GM12878 (cell line): ENCODE measurements at regions not wholly inside any gene's neighbourhood (a gene's known extent, or its start where the extent isn't known, plus 50 kb on each side); places are given as distances from the start of the nearest gene placed in this dataset.

Experiments
- ATAC-seq: fragments of 200-7000 bp; cut with Tn5 transposase; 3 replicates; pipeline ENCODE4 v1.9.1; 2020; ENCODE audit warnings: mild to moderate bottlenecking, moderate library complexity
- BruUV-seq: library from RNA; stranded (reverse); fragments of 400-500 nt; replicated peaks from 2 replicates; lab custom pipeline; 2021; lab: Mats Ljungman, UMichigan
- CTCF ChIA-PET: fragments of 300-600 bp; sonication (Branson Sonifier 250); formaldehyde crosslinking; extraction: SDS; loops from one replicate; lab custom pipeline; 2021; ENCODE audit warnings: inconsistent platforms; lab: Yijun Ruan, JAX
- POLR2A ChIA-PET: fragments of 350-600 bp; formaldehyde crosslinking; extraction: SDS; loops from one replicate; lab custom pipeline; 2021; ENCODE audit warnings: inconsistent platforms; lab: Charles Lee
- RAD21 ChIA-PET: fragments of 300-600 bp; sonication (Branson Sonifier 250); formaldehyde crosslinking; loops from one replicate; lab custom pipeline; 2023; ENCODE audit warnings: antibody characterized with exemption; ENCODE audit not compliant: unreplicated experiment; lab: Charles Lee
- SMC1A ChIA-PET: fragments of 300-600 bp; sonication (Branson Sonifier 250); formaldehyde crosslinking; loops from one replicate; lab custom pipeline; 2023; ENCODE audit not compliant: unreplicated experiment, uncharacterized antibody; lab: Charles Lee
- DNase-seq: peaks from one replicate; pipeline ENCODE4 v3.0.0-alpha.2; 2011; ENCODE audit warnings: low read depth, low spot score
- FAIRE-seq: peaks from 3 replicates; lab custom pipeline; 2011; peaks lifted over from hg19 to GRCh38; lab: Jason Lieb, UNC
- H2AFZ ChIP-seq: 2 replicates; pipeline ENCODE4 v1.6.0; 2011; ENCODE audit warnings: low read depth, low read length, control low read depth; ENCODE audit not compliant: control insufficient read depth
- H3K27ac ChIP-seq: 2 replicates; pipeline ENCODE4 v1.5.1; 2011; ENCODE audit warnings: control low read depth; ENCODE audit not compliant: control insufficient read depth, insufficient read depth
- H3K27me3 ChIP-seq, 2 experiments: replicated peaks in 1 of 2; 2 replicates each; pipeline versions ENCODE4 v1.6.0 to v1.6.1; 2011; ENCODE audit warnings: low read length in 1 of 2; ENCODE audit not compliant: control insufficient read depth in 2 of 2, insufficient read depth in 2 of 2
- H3K36me3 ChIP-seq, 2 experiments: 2 replicates each; pipeline ENCODE4 v1.5.1; 2011; ENCODE audit warnings: low read length in 1 of 2; ENCODE audit not compliant: control insufficient read depth in 2 of 2, insufficient read depth in 2 of 2
- H3K4me1 ChIP-seq: 2 replicates; pipeline ENCODE4 v1.6.1; 2011; ENCODE audit warnings: mild to moderate bottlenecking, low read length, moderate library complexity, mixed read lengths; ENCODE audit not compliant: control insufficient read depth, insufficient read depth
- H3K4me2 ChIP-seq: 2 replicates; pipeline ENCODE4 v1.6.0; 2011; ENCODE audit warnings: control low read depth; ENCODE audit not compliant: control insufficient read depth, insufficient read depth
- H3K4me3 ChIP-seq: fragments of 200-600 bp; sonication (generic); 2 replicates; pipeline ENCODE4 v1.5.1; 2016
- H3K79me2 ChIP-seq: 2 replicates; pipeline ENCODE4 v1.6.0; 2011; ENCODE audit warnings: low read length; ENCODE audit not compliant: control insufficient read depth, insufficient read depth
- H3K9ac ChIP-seq: 2 replicates; pipeline ENCODE4 v1.8.0; 2011; ENCODE audit warnings: low read length, control low read depth, mixed read lengths; ENCODE audit not compliant: control insufficient read depth, insufficient read depth
- H3K9me3 ChIP-seq: replicated peaks from 3 replicates; pipeline ENCODE4 v1.5.1; 2011; ENCODE audit warnings: mild to moderate bottlenecking, low read length; ENCODE audit not compliant: control insufficient read depth, insufficient read depth
- H4K20me1 ChIP-seq: 2 replicates; pipeline ENCODE4 v1.6.0; 2011; ENCODE audit not compliant: control insufficient read depth, insufficient read depth
- EGR1 ChIP-seq, 2 experiments: IDR thresholded peaks; 1 replicate in 1 of 2; 2 replicates in 1 of 2; pipeline ENCODE4 v1.6.1; 2011 to 2012; ENCODE audit warnings: low read depth in 2 of 2, low read length in 2 of 2, borderline replicate concordance in 1 of 2, mild to moderate bottlenecking in 1 of 2, moderate library complexity in 1 of 2
- GATAD2B ChIP-seq: fragments of 450-650 bp; conservative IDR thresholded peaks from 2 replicates; pipeline ENCODE4 v1.6.1; 2017; ENCODE audit warnings: low read depth, mild to moderate bottlenecking, moderate library complexity
- HDGF ChIP-seq: fragments of 450-650 bp; IDR thresholded peaks from 2 replicates; pipeline ENCODE4 v1.6.1; 2016; ENCODE audit warnings: antibody characterized with exemption
- KAT2A ChIP-seq: conservative IDR thresholded peaks from 2 replicates; pipeline ENCODE4 v1.6.1; 2011; ENCODE audit warnings: low read depth, low read length; ENCODE audit not compliant: control insufficient read depth
- NR2C1 ChIP-seq: fragments of 450-650 bp; IDR thresholded peaks from 2 replicates; pipeline ENCODE4 v1.6.1; 2017; ENCODE audit warnings: antibody characterized with exemption, mild to moderate bottlenecking, moderate library complexity
- PAX5 ChIP-seq: IDR thresholded peaks from 2 replicates; pipeline ENCODE4 v1.6.1; 2011; ENCODE audit warnings: low read depth, low read length, borderline replicate concordance
- RELA ChIP-seq: fragments of 450-650 bp; IDR thresholded peaks from 2 replicates; pipeline ENCODE4 v1.8.0; 2014; ENCODE audit warnings: borderline replicate concordance; ENCODE audit not compliant: partially characterized antibody
- SIX5 ChIP-seq: IDR thresholded peaks from 2 replicates; pipeline ENCODE4 v1.6.1; 2011; ENCODE audit warnings: mild to moderate bottlenecking, low read depth, low read length, moderate library complexity; ENCODE audit not compliant: severe bottlenecking
- WGBS: methylation state at CpG from one replicate; pipeline ENCODE4 v1.1.6; 2016; ENCODE audit warnings: low lambda C conversion rate; ENCODE audit not compliant: insufficient replicate concordance, insufficient coverage; ENCODE audit errors: missing lambda C conversion rate; 5-methylcytosine and 5-hydroxymethylcytosine counted together
- in situ Hi-C: fragments of 300-500 bp; cut with MboI; formaldehyde crosslinking; loops from 9 replicates; pipeline ENCODE4 v1.14.3; 2018; ENCODE audit warnings: mixed read lengths
- intact Hi-C: fragments of 100-400 bp; cut with micrococcal nuclease; formaldehyde crosslinking; loops from one replicate; pipeline ENCODE4 v1.14.2; 2022; ENCODE audit not compliant: unreplicated experiment

DNA sequence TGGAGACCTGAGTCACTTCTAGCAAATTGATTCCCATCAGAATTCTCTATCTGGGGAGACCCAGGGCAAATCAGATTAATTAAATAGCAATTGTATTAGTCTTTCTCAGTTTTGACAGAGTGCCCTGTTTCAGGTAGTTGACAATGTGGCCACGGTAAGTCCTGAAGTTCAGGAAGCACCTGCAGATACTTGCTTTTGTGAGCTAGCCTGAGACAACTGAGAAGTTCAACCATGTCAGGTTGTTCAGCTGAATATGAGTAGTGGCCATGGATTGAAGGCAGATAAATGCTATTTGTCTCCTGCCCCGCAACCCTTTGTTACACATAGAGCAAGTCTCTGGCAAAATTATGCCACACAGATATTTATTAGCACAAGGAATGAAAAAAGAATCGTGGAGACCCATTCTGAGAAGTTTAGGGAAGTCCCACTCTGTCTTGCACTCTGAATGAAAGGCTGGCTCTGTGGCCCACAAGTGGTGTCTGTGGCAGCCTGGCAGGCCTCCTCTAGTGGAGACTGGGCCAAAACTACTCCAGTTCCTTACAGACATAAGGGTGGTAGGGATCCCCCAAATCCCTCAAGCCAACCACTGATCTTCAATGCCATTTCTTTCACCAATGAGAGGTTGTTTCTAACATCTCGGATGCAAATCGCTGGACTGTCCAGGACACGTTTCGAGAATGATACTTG lies 61.3 kb downstream of the POU3F3 start (continued):
- TF ChIP-seq GATAD2B (no peak), NR2C1 (no peak), RELA (no peak), KAT2A (no peak), PAX5 (no peak), EGR1 (IDR thresholded peaks at IDR 0.05; ENCODE audit: borderline replicate concordance in 1 of 2, low read depth in 2 of 2, low read length in 2 of 2) (no peak)

DNA sequence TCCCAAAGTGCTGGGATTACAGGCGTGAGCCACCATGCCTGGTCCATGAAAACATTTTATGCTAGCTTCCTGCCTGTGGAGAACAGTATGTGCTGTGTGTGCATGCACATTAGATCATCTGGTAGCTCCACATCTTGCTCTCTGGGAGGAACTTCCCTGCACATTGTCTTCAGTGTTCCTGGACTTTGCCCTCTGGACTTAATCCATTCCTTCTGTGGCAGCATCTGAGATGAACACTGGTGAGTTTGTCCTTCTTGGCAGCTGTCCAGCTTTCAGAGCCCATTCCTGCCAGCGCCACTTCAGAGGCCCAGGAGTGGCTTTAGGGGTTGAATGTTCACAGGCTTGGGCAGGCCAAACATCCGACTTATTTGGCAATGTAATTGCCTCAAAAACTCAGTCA lies 65.2 kb downstream of the POU3F3 start:
- BruUV-seq, result no TSS peak
- POLR2A ChIA-PET, result interaction anchor here (0.7 kb wide), 2 partner anchors 10 to 156 kb away, joined by 3 to 4 read pairs; no protein-coding TSS in a partner anchor
- no peak overlapping the region for H3K4me3 ChIP-seq
- H2AFZ ChIP-seq, result no peak overlapping the region
- no peak overlapping the region for H3K27ac ChIP-seq
- H3K9ac ChIP-seq, result no peak overlapping the region
- RAD21 ChIA-PET, result no interaction called here
- no peak for ATAC-seq
- no peaks in the 10 kb centered on the region for H3K4me1 ChIP-seq
- CTCF ChIA-PET, result no interaction called here
- FAIRE-seq, result no peak
- no peaks in the 10 kb centered on the region for H4K20me1 ChIP-seq
- H3K4me2 ChIP-seq, result no peak overlapping the region
- intact Hi-C loops, result no loop called here
- H3K36me3 ChIP-seq, result no peaks in the 10 kb centered on the region
- in situ Hi-C loops, result no loop called here
- DNase-seq, result no peak
- no peaks in the 10 kb centered on the region for H3K9me3 ChIP-seq
- H3K79me2 ChIP-seq, result no peaks in the 10 kb centered on the region
- TF ChIP-seq HDGF (no peak), SIX5 (no peak)
- no peaks in the 10 kb centered on the region; a peak in 1 of 4 replicates for H3K27me3 ChIP-seq
- 7% methylated on average over 3 of the region's 3 CpGs for WGBS
- SMC1A ChIA-PET, result no interaction called here
